OCI-LY1 (cell line): ENCODE measurements at regions not wholly inside any gene's neighbourhood (a gene's known extent, or its start where the extent isn't known, plus 50 kb on each side); places are given as distances from the start of the nearest gene placed in this dataset.

Experiments
- EZH2 ChIP-seq: fragments of 200-600 bp; sonication (generic), shearing (Covaris generic); IDR thresholded peaks from 2 replicates; pipeline ENCODE4 v1.8.0; 2017; ENCODE audit warnings: borderline replicate concordance, mixed run types, mild to moderate bottlenecking, antibody characterized with exemption, low read length, moderate library complexity, mixed read lengths
- TF ChIP-seq, protein P1 (sequence below): fragments of 200-600 bp; sonication (generic), shearing (Covaris generic); IDR thresholded peaks from 2 replicates; pipeline ENCODE4 v1.5.1; 2017; ENCODE audit warnings: mild to moderate bottlenecking, antibody characterized with exemption, low read length, moderate library complexity, mixed read lengths

DNA sequence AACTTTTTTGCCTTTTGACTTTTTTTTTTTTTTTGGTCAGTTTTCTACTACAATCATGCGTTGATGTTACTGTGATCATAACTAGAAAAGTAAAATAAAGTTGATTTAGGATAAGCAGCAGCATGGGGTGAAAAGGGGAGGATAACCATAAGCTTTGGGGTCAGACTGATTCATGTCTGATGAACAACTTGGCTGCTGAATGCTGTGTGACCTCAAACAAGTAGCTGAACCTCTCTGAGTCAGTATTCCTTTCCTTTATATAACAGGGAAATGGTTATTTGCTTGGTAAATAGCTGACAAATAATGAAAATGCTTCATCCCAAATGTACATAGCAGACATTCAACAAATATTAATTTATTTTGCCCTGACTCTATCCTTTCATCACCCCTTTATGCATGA, 413.0 kb downstream of the VRK1 start:
- TF ChIP-seq, protein P1, sequence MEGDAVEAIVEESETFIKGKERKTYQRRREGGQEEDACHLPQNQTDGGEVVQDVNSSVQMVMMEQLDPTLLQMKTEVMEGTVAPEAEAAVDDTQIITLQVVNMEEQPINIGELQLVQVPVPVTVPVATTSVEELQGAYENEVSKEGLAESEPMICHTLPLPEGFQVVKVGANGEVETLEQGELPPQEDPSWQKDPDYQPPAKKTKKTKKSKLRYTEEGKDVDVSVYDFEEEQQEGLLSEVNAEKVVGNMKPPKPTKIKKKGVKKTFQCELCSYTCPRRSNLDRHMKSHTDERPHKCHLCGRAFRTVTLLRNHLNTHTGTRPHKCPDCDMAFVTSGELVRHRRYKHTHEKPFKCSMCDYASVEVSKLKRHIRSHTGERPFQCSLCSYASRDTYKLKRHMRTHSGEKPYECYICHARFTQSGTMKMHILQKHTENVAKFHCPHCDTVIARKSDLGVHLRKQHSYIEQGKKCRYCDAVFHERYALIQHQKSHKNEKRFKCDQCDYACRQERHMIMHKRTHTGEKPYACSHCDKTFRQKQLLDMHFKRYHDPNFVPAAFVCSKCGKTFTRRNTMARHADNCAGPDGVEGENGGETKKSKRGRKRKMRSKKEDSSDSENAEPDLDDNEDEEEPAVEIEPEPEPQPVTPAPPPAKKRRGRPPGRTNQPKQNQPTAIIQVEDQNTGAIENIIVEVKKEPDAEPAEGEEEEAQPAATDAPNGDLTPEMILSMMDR: no peak
- no peak for TF ChIP-seq EZH2
